ENCODE measurements at regions not wholly inside any gene's neighbourhood (a gene's known extent, or its start where the extent isn't known, plus 50 kb on each side); places are given as distances from the start of the nearest gene placed in this dataset.
A peak's percentile ranks its signal among the peaks of the same experiment; 100 is the strongest.

GRCh38 chr6:28648878-28649375, 123.2 kb downstream of the GPX5 start:
- no peak for TF ChIP-seq CTCF (IDR thresholded peaks at IDR 0.05; ENCODE audit: unreplicated experiment)
- peak overlapping the region; percentile 25 for H3K27ac Mint-ChIP-seq
- H3K36me3 Mint-ChIP-seq (ENCODE audit: insufficient read depth): no peaks in the 10 kb centered on the region
- H3K27me3 Mint-ChIP-seq: peaks cover 7% of the 10 kb centered on the region
- H3K9me3 Mint-ChIP-seq (ENCODE audit: low read depth): no peaks in the 10 kb centered on the region
- DNase-seq (ENCODE audit: low spot score, unreplicated experiment): no peak
- peaks cover 1% of the 10 kb centered on the region for H3K4me1 Mint-ChIP-seq (ENCODE audit: low read depth)
- peak overlapping the region; percentile 89 for H3K4me3 Mint-ChIP-seq (ENCODE audit: low read depth)

GRCh38 chr6:28651161-28651560, 125.5 kb downstream of the GPX5 start:
- Mint-ChIP-seq H3K9me3 (ENCODE audit: low read depth) (no peaks in the 10 kb centered on the region), H3K27me3 (peaks cover 7% of the 10 kb centered on the region), H3K36me3 (ENCODE audit: insufficient read depth) (no peaks in the 10 kb centered on the region), H3K4me1 (ENCODE audit: low read depth) (peaks cover 1% of the 10 kb centered on the region), H3K4me3 (ENCODE audit: low read depth) (no peak overlapping the region), H3K27ac (no peak overlapping the region)
- no peak for TF ChIP-seq CTCF (IDR thresholded peaks at IDR 0.05; ENCODE audit: unreplicated experiment)
- DNase-seq (ENCODE audit: low spot score, unreplicated experiment): no peak

GRCh38 chr6:28653876-28654275, 128.2 kb downstream of the GPX5 start:
- Mint-ChIP-seq H3K27me3 (peaks cover 7% of the 10 kb centered on the region), H3K4me3 (ENCODE audit: low read depth) (no peak overlapping the region), H3K27ac (no peak overlapping the region), H3K36me3 (ENCODE audit: insufficient read depth) (no peaks in the 10 kb centered on the region), H3K4me1 (ENCODE audit: low read depth) (peaks cover 13% of the 10 kb centered on the region), H3K9me3 (ENCODE audit: low read depth) (no peaks in the 10 kb centered on the region)
- no peak for DNase-seq (ENCODE audit: low spot score, unreplicated experiment)
- no peak for TF ChIP-seq CTCF (IDR thresholded peaks at IDR 0.05; ENCODE audit: unreplicated experiment)

GRCh38 chr6:28655164-28655563, 129.5 kb downstream of the GPX5 start:
- Mint-ChIP-seq H3K4me3 (ENCODE audit: low read depth) (no peak overlapping the region), H3K36me3 (ENCODE audit: insufficient read depth) (no peaks in the 10 kb centered on the region), H3K4me1 (ENCODE audit: low read depth) (peaks cover 14% of the 10 kb centered on the region), H3K27me3 (peaks cover 15% of the 10 kb centered on the region), H3K9me3 (ENCODE audit: low read depth) (no peaks in the 10 kb centered on the region), H3K27ac (no peak overlapping the region)
- DNase-seq (ENCODE audit: low spot score, unreplicated experiment): no peak
- no peak for TF ChIP-seq CTCF (IDR thresholded peaks at IDR 0.05; ENCODE audit: unreplicated experiment)

GRCh38 chr6:28656715-28657114, 131.0 kb downstream of the GPX5 start:
- DNase-seq (ENCODE audit: low spot score, unreplicated experiment): no peak
- Mint-ChIP-seq H3K36me3 (ENCODE audit: insufficient read depth) (no peaks in the 10 kb centered on the region), H3K27ac (peak overlapping the region; percentile 97), H3K4me1 (ENCODE audit: low read depth) (peaks cover 14% of the 10 kb centered on the region), H3K27me3 (peaks cover 14% of the 10 kb centered on the region), H3K9me3 (ENCODE audit: low read depth) (no peaks in the 10 kb centered on the region), H3K4me3 (ENCODE audit: low read depth) (peak overlapping the region; percentile 93)
- TF ChIP-seq CTCF (IDR thresholded peaks at IDR 0.05; ENCODE audit: unreplicated experiment): no peak
